ENCODE measurements at regions not wholly inside any gene's neighbourhood (a gene's known extent, or its start where the extent isn't known, plus 50 kb on each side); places are given as distances from the start of the nearest gene placed in this dataset.
"Not testable (repeated sequence)": the region's sequence is repeated elsewhere in the genome, so short reads cannot be mapped to it uniquely, and the experiment has no call there.

DNA sequence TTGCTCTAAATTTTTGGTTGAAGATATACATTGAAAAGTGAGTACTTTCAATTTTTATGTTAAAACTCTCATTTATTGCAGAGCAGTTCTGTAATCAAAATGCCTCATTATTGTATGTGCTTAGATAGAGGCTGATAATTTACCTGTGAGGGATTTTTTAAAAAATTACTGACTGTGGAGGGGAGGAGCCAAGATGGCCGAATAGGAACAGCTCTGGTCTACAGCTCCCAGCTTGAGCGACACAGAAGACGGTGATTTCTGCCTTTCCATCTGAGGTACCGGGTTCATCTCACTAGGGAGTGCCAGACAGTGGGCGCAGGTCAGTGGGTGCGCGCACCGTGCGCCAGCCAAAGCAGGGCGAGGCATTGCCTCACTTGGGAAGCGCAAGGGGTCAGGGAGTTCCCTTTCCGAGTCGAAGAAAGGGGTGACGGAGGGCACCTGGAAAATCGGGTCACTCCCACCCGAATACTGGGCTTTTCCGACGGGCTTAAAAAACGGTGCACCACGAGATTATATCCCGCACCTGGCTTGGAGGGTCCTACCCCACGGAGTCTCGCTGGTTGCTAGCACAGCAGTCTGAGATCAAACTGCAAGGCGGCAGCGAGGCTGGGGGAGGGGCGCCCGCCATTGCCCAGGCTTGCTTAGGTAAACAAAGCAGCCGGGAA is 89.4 kb downstream of the DDX11 start:
- DNase-seq: not testable (repeated sequence)

DNA sequence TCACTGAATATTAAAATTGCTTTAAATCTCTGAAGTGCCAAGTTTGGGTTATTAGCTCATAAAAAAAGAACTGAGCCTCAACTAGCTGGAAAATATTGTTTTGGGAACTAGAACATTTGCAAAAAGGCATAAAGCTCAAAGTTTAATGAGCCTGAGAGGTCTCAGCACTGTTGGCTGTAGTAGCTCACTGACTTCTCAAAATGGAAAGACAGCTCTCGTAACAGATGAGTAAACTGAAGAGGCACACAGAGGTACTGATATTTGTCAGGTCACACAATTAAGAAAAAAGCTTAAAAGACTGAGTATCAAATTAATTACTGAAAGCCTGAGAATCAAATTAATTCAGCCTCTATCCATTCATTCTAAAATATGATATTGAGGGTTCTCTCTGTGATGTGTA is 100.6 kb downstream of the DDX11 start:
- not testable (repeated sequence) for DNase-seq

DNA sequence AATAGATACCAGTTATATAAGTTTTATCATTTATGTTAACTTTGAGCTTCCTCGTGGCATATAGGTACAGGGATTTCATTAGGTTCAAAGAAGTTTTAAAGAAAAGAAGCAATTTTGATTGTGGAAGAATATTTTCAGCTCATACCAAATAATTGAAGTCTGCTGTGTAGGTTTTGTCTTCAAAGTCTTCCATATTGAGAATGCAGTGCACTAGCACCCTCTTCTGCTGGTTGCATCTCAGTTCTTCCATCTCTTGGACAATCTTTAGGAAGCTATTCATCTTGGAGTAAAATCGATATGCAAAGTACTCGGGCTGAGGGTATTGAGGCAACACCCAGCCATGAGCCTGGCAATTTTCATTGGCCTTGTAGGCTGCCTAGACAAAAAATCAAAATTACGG is 103.9 kb downstream of the DDX11 start:
- not testable (repeated sequence) for DNase-seq

GRCh38 chr12:31178875-31179274 is 105.2 kb downstream of the DDX11 start:
- not testable (repeated sequence) for DNase-seq

DNA sequence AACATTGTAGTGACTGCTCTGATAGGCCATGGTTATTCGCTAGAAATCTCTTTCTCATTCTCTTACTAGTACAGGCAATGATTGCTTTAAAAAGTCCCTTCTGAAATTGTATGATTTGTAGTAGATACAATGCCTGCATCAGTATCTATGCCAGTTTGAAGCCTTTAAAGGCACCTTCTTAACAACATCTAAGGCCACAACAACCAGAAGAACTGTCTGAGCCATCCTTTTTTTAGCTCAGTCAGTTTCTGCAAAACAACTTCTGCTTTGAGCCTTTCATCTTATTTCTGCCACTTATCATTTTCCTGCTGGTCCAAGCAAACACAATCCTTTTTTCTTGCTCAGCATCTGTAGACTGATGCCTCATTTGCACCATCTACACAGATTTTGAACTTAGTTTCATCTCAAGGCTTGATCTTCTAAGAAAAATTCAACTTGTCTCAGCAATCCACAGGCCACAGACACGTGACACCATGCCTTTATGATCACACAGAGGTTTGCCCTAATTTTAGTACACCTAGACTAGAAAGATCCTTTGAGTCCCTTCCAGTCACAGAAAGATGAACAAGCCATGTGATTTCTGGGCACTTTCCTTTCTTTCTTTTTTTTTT is 106.1 kb downstream of the DDX11 start:
- not testable (repeated sequence) for DNase-seq

GRCh38 chr12:31182571-31182970 is 108.9 kb downstream of the DDX11 start:
- not testable (repeated sequence) for DNase-seq

GRCh38 chr12:31183107-31183506 is 109.4 kb downstream of the DDX11 start:
- not testable (repeated sequence) for DNase-seq

- DNase-seq: not testable (repeated sequence)
Observed at GRCh38 chr12:31183899-31184298, 110.2 kb downstream of the DDX11 start.

GRCh38 chr12:31184667-31185066 is 111.0 kb downstream of the DDX11 start:
- not testable (repeated sequence) for DNase-seq

- peak; percentile 70 for DNase-seq
Observed at GRCh38 chr12:31192689-31193088, 119.0 kb downstream of the DDX11 start.

DNA sequence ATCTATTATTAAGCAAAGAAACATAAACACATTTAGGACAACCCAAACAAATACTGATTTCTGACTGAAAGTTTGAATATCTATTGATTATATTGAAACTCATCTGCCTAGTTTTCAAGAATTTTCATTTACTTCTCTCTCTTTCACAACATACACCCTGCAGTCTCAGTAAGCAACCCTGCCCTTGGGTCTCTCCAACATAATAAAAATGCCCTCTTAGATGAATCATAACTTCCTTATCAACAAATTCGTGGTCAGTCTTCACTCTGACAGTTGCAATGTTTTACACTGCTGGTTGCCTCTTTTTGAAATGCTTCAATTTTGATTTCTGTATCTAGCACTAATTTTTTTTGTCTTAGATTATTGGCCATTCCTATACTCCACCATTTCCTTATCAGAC is 122.0 kb downstream of the DDX11 start:
- peak; percentile 28 for DNase-seq

DNA sequence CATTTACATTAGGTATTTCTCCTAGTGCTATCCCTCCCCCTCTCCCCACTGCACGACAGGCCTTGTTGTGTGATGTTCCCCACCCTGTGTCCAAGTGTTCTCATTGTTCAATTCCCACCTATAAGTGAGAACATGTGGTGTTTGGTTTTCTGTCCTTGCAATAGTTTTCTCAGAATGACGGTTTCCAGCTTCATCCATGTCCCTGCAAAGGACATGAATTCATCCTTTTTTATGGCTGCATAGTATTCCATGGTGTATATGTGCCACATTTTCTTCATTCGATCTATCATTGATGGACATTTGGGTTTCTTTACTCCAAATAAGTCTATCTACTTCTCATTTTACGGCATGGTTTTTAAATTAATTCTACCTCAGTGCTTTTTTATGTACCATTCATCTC is 125.8 kb downstream of the DDX11 start:
- DNase-seq: not testable (repeated sequence)

DNA sequence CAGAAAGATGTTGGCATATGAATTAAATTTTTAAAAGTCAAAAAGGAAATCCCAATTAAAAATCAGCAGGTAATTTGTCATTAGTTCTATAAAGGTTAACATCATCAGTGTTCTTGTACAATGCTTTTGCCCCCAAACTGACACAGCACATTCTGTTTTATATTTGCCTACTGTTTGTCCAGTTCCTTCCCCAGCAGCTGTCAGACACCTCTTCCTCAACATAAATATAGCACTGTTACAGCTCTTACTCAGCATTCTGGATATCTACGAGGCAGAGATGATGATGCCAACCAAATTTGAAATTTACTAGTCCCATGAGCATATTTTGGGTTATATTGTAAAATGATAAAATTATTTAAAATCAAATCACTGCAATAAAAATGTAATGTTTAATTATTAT is 124.6 kb downstream of the SINHCAF start:
- DNase-seq: no peak

GRCh38 chr12:31203261-31203660 is 122.7 kb downstream of the SINHCAF start:
- no peak for DNase-seq

GRCh38 chr12:31205054-31205453 is 120.9 kb downstream of the SINHCAF start:
- peak; percentile 86 for DNase-seq

GRCh38 chr12:31206038-31206670 is 119.8 kb downstream of the SINHCAF start:
- DNase-seq: peak; percentile 34

- DNase-seq: no peak
Observed at GRCh38 chr12:31207799-31208465, 118.0 kb downstream of the SINHCAF start.

GRCh38 chr12:31210104-31210503 is 115.8 kb downstream of the SINHCAF start:
- DNase-seq: no peak

DNA sequence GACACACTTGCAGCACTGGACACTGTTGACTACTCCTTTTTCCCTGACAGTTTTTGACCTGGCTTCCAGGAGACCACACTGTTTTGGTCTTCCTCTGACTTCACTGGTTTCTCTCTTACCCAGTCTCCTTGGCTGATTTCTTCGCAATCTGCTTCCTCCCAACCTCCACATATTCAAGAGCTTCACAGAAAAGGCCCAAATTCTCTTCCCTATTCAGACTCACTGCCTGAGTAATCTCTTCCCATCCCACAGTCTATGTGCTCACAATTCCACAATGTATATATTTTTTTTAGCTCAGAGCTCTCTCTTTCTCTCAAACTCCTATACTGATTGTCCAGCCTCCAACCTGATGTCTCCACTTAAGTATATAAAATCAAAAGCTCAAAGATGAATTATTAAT is 115.4 kb downstream of the SINHCAF start:
- peak; percentile 30 for DNase-seq

DNA sequence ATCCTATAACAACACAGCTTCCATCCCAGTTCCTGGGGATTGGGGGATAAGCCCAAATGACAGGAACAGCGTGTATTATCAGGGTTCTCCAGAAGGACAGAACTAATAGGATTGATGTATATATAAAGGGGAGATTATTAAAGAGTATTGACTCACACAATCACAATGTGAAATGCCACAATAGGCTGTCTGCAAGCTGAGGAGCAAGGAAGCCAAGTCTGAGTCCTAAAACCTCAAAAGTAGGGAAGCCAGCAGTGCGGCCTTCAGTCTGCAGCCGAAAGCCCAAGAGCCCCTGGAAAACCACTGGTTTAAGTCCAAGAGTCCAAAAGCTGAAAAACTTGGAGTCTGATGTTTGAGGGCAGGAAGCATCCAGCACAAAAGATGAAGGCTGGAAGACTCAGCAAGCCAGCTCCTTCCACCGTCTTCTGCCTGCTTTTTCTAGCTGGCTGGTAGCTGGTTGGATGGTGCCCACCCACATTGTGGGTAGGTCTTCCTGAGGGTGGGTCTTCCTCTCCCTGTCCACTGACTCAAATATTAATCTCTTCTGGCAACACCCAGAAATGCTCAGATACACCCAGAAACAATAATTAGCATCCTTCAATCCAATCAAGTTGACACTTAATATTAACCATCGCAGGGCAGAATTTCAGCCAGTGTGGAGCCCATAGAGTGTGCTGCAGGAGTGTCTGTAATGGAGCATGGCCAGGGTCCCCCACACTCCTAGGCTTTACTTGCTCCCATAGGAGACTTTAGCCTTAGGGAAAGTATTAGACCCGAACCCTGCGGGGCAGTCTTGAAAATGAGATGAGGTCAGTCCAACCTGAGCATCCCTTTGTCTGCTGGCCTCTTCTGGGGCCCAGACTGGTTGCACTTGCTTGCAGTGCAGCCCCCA is 111.1 kb downstream of the SINHCAF start:
- DNase-seq: no peak

DNA sequence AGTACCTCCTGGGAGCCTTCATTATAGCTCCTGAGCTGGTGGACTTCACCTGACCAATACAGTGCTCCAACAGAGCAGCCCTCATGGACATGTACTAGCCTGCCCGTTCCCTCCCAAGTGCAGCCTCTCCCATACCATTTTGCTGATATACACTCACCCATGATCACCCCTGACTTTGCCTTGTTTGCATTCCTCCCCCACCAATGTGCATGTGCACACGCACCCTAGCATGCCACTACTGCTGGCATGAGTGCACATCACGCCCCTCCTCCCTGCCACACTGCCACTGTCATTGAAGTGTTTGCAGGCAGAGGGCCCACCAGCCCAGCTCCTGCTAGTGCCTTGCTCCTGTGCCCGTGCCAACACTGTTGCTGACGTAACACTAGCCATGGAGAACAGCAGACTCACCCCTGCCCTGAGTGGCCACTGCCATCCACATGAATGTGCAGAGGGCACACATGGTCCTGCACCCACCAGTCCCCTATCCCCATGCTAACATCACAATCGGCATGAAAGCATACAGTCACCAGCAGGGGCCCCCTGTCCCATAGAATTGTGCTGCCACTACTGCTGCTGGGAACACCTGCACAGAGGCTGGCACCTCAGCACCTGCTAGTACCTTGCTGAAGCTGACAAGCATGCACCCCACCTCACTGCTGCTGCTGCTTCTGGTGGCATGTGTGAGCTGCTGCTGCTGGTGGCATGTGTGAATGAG is 110.3 kb downstream of the SINHCAF start:
- no peak for DNase-seq

- no peak for DNase-seq
Observed at GRCh38 chr12:31216479-31216878, 109.5 kb downstream of the SINHCAF start.

Data from inflammatory macrophage treated with lipopolysaccharide for 4 hours (primary cell).